GM06990 (cell line): ENCODE measurements at regions not wholly inside any gene's neighbourhood (a gene's known extent, or its start where the extent isn't known, plus 50 kb on each side); places are given as distances from the start of the nearest gene placed in this dataset.
"Not testable (repeated sequence)": the region's sequence is repeated elsewhere in the genome, so short reads cannot be mapped to it uniquely, and the experiment has no call there.

ENCODE experiments used
- DNase-seq: peaks from one replicate; pipeline ENCODE4 v3.0.0-alpha.2; 2011; ENCODE audit not compliant: insufficient read length; ENCODE audit errors: extremely low read depth
- H3K27me3 ChIP-seq: replicated peaks from 2 replicates; pipeline ENCODE4 v1.6.0; 2011; ENCODE audit warnings: low read length; ENCODE audit not compliant: control insufficient read depth, insufficient read depth
- H3K36me3 ChIP-seq: 2 replicates; pipeline ENCODE4 v1.5.1; 2011; ENCODE audit warnings: low read length; ENCODE audit not compliant: control insufficient read depth, insufficient read depth
- H3K4me3 ChIP-seq: replicated peaks from 2 replicates; pipeline ENCODE4 v1.5.1; 2011; ENCODE audit warnings: low read depth, mild to moderate bottlenecking, control low read depth, low read length
- CTCF ChIP-seq: IDR thresholded peaks from 2 replicates; pipeline ENCODE4 v1.5.1; 2011; ENCODE audit warnings: low read length, control low read depth, mild to moderate bottlenecking, inconsistent platforms; ENCODE audit not compliant: insufficient read depth, poor library complexity, severe bottlenecking

- TF ChIP-seq CTCF = no peak
- H3K27me3 ChIP-seq = no peaks in the 10 kb centered on the region
- DNase-seq = no peak
Measured at GRCh38 chr12:34233618-34234017, 211.3 kb downstream of the ALG10 start.

GRCh38 chr12:34236073-34236472 is 213.8 kb downstream of the ALG10 start:
- no peak for DNase-seq
- TF ChIP-seq CTCF = no peak
- Histone ChIP-seq H3K4me3 (no peak overlapping the region), H3K36me3 (no peaks in the 10 kb centered on the region), H3K27me3 (no peaks in the 10 kb centered on the region)

More at GRCh38 chr12:34233618-34234017, 211.3 kb downstream of the ALG10 start:
- no peaks in the 10 kb centered on the region for H3K36me3 ChIP-seq
- no peak overlapping the region for H3K4me3 ChIP-seq

GRCh38 chr12:34244608-34245007 is 222.3 kb downstream of the ALG10 start:
- no peak for TF ChIP-seq CTCF
- no peak for DNase-seq
- H3K36me3 ChIP-seq = no peaks in the 10 kb centered on the region
- no peak overlapping the region for H3K4me3 ChIP-seq
- no peaks in the 10 kb centered on the region for H3K27me3 ChIP-seq

- TF ChIP-seq CTCF = no peak
- Histone ChIP-seq H3K4me3 (no peak overlapping the region), H3K27me3 (no peaks in the 10 kb centered on the region), H3K36me3 (no peaks in the 10 kb centered on the region)
- no peak for DNase-seq
Measured at GRCh38 chr12:34249271-34249670, 227.0 kb downstream of the ALG10 start.

GRCh38 chr12:34251879-34252278 is 229.6 kb downstream of the ALG10 start:
- H3K36me3 ChIP-seq, H3K27me3 ChIP-seq, DNase-seq, H3K4me3 ChIP-seq: not testable (repeated sequence)

GRCh38 chr12:34253674-34254073 is 231.4 kb downstream of the ALG10 start:
- TF ChIP-seq CTCF = no peak
- no peak for DNase-seq

More at GRCh38 chr12:34253674-34254073, 231.4 kb downstream of the ALG10 start:
- no peaks in the 10 kb centered on the region for H3K36me3 ChIP-seq
- no peak overlapping the region for H3K4me3 ChIP-seq
- no peaks in the 10 kb centered on the region for H3K27me3 ChIP-seq
